Right kidney (tissue), 1 donor: ENCODE measurements at regions not wholly inside any gene's neighbourhood (a gene's known extent, or its start where the extent isn't known, plus 50 kb on each side); places are given as distances from the start of the nearest gene placed in this dataset.
"Not testable (repeated sequence)": the region's sequence is repeated elsewhere in the genome, so short reads cannot be mapped to it uniquely, and the experiment has no call there.

ENCODE experiments used
- DNase-seq: peaks from one replicate; pipeline ENCODE4 v3.0.0-alpha.2; 2016

DNA sequence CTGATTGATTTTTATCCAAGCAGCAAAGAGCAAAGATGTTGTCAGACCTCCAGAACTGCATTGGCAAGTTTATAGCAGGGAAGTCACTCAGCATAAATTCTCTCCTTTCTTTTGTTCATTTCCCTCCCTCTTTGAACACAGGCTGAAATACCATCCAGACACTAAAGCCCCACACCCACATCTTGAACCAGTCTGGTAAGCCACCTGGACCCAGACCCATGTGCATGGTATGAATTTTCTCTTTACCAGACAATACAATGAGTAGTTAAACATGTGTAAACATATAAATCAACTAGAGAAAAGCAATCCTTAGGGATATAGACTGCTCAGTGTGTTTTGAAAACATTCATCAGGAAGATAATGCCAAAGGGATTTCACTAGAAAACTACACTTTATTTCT lies 488.3 kb upstream of the FLRT2 start:
- no peak for DNase-seq

DNA sequence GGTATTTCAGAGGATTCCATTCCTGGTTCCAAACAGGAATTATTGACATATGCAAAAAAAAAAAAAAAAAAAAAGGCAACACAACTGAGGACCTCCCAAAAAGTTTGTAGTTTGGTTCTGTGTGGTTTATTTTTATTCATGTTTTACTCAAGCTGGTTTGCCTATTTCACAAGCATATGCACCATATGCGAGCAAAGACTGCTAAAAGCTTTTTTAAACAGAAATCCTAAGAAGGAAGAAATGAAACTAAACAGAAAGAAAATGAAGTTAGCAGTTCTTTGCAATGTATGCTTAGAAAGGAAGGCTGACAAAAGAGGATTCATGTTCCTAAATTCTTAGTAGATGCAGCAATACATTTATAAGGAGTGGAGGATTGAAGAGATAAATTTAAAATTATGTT lies 487.6 kb upstream of the FLRT2 start:
- DNase-seq = no peak

DNA sequence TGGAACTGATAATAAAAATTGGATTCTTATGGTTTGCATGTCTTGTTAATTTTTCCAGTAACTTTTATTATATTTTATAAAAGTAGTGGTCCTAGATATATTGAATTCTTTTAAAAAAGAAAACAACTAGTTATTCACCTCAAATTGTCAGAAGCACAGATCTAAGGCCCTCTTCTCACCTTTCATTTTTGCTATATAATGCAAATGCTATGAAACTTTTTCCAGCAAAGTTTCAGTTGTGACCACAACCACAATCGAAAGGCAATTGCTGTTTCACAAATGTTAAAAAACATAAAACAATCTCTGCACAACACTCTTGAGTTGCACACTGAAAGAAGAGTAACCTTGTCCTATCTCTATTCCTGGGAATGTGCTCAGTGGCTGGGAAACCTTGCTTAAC lies 479.8 kb upstream of the FLRT2 start:
- DNase-seq = no peak

DNA sequence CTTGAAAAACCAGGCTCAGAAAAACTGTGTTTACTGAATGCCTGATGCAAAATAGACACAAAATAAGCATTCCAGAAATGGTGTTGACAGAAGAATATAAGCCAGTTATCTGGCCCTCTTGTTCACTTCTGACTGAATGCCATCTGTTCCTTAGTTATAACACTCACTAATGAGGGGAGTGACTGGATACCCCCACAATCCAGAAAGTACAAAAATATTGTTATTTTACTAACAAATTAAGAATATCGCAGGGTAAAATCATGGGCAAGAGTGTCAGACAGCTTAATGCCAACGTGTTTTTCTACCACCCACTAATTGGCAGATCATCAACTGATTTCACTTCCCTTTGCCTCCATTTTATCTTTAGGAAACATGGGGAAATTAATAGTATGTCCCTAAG lies 477.3 kb upstream of the FLRT2 start:
- no peak for DNase-seq

DNA sequence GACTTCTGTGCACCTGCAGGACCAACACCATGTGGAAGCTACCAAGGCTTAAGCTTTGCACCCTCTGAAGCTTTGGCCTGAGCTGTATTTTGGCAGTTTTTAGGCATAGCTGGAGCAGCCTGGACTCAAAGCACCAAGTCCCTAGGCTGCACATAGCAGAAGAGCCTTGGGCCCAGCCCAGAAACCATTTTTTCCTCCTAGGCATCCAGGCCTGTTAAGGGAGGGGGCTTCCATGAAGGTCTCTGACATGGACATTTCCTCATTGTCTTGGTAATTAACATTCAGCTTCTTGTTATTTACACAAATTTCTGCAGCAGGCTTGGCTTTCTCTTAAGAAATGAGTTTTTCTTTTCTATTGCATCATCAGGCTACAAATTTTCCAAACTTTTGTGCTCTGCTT lies 475.8 kb upstream of the FLRT2 start:
- no peak for DNase-seq

DNA sequence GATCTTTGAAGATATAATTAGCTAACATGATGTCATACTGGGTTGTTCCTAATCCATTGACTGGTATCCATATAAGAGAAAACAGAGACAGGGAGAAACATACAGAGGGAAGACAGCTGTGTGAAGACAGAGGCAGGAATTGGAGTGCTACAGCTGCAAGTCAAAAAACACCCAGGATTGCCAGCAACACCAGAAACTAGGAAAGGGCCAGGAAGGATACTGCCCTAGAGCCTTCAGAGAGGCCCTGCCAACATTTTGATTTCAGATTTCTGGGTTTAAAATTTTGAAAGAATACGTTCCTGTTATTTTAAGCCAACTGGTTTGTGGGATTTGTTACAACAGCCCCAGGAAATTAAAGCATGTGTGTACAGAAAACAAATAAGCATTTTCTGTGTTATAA lies 473.7 kb upstream of the FLRT2 start:
- DNase-seq = no peak

DNA sequence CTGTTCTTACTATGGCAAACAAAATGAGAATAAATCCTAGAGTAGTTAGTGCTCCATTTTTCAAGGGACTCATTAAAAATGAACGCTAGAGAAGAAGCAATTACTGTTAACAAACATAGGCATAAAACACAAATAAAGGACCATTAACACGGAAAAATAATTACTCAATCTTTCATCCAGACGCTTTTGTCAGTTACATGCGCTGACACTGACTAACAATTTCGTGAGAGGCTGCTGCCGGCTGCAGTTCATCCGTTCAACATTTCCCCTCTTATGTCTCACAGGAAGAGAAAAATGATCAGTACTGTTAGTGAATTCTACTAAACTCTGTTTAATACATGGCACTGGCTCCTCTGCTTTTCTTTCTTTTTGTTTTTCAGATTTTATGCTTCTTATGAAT lies 472.7 kb upstream of the FLRT2 start:
- no peak for DNase-seq

DNA sequence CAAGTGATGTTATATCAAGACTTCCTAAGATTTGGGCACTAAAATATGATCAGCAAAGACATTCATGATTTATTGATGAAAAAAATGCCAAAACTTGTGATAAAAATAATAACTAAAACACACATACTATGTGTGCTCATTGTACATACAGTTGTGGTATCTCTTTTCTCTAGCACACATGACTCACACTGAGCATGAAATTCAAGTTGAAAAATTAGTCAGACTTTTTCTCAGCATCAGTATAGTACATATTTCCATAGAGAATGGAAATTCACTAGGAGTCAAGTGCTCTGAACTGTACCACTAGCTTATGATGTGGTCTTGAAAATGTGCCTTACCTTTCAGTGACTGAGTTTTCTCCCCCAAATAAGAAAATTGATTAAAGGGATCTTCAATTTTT lies 471.8 kb upstream of the FLRT2 start:
- no peak for DNase-seq

DNA sequence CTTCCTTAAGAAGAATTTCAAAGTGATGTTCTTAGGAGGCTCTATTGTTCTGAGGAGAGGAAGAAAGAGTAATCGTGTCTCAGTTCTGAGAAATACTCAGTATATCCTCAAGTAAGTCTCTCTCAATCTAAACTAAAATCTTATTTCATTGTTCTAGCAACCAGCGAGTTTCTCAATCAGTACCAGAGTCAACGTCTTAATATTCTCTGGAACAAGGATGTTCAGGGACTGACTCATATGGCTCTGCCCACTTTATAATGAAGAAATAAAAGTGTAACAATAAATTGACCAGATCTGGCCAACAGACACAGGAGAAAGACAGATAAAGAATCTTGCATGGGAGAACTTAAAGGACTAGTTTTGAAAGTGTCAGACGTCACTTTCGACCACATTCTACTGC lies 469.8 kb upstream of the FLRT2 start:
- DNase-seq = no peak

DNA sequence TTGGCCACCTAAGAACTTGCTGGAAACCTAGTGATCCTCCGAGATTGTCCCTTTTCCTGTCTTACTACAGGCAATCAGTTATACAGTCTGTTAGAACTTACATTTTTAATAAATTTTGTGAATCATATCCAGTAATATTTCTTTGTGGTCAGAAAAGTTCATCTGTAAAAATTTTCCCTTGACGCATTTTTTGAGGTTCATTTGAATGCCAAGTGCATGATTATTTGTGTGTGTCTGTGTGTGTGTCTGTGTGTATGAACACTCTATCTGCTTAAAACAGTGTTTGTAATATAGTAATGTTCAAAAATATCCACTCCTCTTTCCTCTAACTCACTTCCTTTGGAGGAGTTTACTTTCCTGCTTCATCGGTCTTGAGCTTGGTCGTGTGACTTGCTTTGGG lies 468.7 kb upstream of the FLRT2 start:
- no peak for DNase-seq

DNA sequence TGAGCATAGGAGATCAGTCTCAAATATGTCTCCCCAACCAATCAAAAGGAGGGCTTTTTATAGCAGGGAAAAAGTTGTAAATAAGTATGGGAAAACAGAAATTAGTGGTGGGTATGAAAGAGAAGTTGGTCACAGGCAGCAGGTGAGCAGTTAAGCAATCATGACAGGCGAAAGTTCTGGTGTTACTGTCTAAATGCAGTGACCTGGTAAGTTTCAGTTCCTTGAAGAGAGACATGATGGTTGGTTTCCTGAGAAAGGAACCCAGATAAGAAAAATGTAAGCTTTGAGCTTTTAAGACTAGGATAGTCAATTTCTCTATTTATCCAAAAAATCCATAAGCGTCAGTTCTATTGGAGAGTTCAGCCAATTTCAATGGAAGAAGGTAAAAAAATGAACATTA lies 466.2 kb upstream of the FLRT2 start:
- DNase-seq = no peak

DNA sequence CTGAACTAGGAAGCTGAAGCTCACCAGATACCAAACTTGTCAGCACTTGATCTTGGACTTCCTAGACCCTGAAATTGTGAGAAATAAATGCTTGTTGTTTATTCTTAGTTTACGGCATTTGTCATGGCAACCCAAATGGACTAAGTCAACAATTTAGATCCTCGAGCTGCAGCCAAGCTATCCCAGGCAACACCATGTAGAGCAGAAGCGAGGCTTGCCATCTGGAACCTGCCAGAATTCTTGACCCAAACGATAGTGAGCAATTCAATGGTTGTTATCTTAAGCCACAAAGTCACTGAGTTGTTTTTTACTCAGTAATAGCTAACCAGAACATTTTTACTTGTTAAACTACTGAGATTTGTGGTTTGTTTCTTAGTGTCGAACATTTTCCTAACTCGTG lies 458.5 kb upstream of the FLRT2 start:
- DNase-seq = no peak

DNA sequence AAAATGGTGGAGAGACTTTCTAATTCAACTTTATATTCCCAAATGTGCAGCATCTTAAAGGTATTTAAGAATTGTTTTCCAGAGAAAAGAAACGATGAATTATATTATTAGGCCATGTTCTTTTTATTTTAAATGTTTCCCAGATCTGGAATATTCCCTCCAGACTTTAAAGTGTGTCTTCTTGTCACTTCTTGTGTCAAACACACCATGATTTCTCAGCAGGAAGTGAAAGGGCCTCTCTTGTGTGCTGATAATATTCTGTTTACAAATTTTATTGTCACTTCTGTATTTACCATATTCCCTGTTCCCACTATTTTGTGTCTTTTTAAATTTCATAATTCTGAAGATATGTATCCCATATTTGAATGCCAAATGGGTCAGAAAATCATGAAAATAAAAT lies 455.0 kb upstream of the FLRT2 start:
- DNase-seq = no peak

DNA sequence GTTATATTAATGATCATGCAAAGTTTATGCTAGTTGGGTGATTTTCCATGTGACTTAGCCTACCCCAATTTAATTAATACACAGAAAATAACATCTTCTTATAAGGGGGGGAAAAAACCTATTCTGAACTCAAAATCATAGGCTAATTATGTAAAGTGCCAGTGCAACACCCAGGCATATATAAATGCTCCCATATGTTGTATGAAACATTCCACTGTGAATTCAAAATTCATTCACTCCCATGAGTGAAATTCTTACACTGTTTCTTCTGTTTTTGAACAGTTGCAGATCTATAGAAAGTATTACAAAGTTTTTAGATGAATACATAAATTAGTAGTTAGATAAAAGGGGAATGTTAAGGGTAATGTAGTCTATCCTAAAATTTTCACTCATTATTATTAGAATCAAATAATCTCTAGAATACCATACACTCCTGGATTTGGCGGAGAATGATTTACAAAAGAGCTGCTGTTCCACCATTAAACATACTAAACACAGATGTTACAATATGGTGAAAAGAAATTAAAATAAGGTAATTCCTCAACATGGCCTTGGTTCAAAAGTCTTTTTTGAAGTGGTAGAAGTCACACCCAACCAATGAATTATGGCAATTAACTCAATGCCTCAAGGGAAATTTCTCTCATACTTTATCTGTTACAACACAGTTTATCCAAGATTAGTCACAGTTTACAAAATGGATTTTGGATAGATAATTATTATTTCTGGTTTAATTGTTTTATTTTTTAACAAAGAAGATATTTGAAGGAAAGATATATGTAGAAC lies 454.1 kb upstream of the FLRT2 start:
- DNase-seq = no peak

DNA sequence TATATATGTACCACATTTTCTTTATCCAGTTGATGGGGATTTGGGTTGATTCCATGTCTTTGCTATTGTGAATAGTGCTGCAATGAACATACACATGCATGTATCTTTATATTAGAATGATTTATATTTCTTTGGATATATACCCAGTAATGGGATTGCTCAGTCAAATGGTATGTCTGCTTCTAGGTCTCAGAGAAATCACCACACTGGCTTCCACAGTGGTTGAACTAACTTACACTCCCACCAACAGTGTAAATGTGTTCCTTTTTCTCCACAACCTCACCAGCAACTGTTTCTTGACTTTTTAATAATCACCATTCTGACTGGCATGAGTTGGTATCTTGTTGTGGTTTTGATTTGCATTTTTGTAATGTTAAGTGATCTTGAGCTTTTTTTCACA lies 452.2 kb upstream of the FLRT2 start:
- not testable (repeated sequence) for DNase-seq

DNA sequence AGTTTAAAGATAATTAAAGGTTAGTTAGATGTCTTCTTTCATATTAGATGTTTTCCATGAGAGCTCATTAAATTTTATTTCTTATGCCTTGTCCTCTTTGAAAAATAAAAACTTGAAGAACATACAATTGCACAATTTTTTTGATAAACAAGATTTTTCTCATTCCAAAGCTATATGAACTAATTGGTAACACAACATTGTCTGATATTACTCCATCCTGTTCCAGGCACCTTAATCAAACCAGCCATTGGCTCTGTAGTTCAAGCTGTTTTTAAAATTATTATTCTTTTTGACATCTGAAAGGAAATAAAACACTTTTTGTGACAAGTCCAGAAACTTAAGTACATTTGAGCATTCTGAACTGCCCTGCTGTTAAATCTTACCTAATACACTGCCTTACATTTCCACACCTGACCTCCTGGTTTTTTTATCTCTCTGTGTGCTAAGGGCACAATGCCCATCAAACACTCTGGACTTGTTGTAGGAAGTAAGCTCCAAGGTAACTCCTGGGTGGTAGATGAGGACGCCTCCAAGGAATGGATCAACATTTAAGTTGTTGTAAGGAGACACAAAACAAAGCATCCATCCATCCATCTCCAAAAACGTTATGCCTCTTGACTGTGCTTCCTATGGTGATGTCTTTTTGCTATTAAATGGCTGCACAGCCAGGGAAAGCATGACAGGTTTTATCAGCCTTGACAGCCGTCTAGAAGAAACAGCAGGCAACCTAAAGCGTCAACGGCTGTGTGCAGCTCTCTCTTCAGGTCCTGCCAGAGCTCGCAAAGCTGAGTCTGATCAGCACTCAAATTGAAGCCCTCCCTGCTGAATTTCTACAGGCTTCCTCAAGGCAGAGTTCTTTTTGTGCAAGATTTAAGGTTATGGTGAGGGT lies 449.9 kb upstream of the FLRT2 start:
- DNase-seq = no peak

DNA sequence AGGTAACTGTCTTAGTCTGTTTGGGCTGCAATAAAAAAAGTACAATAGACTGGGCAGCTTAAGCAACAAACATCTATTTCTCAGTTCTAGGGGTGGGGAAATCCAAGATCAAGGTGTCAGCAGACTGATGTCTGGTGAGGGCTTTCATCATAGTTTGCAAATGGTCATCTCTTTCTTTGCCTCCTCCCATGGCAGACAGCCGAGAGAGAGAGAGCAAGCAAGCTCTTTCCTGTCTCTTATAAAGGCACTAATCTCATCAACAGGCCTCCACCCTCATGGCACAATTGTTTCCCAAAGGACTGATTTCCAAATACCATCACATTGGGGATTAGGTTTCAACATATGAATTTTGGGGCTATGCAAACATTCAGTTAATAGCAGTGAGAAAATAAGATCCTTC lies 445.6 kb upstream of the FLRT2 start:
- DNase-seq = no peak

DNA sequence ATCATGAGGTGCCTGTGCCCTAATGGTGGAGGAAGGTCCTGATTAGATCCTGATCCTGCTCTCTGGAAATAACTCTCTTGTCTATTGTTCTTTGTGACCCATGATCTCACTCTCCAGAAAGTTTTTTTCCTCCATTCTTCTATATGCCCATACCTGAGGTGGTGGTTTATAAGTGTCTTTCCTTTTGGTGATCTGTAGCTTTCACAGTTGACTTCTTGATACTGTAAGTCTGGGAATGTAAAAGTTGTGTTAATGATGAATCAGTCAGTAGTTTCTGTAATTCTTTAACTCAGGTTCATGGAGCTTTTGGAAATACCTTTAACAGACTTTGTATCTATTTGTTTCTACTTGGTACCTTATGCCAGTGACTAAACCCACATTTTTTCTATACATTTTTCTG lies 444.0 kb upstream of the FLRT2 start:
- DNase-seq = no peak

DNA sequence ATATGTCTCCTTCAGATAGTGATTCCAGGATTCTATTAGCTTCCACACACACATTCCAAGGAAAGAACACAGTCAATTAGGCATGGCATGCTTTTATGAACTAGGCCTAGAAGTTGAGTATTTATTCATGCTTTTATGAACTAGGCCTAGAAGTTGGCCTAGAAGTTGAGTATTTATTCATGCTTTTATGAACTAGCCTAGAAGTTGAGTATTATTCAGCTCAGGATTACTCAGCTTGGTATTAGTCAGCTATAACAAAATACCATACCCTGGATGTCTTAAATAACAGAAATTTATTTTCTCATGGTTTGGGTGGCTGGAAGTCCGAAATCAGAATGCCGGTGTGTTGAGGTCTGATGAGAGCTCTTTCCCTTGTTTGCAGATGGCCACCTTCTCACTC lies 442.7 kb upstream of the FLRT2 start:
- no peak for DNase-seq

DNA sequence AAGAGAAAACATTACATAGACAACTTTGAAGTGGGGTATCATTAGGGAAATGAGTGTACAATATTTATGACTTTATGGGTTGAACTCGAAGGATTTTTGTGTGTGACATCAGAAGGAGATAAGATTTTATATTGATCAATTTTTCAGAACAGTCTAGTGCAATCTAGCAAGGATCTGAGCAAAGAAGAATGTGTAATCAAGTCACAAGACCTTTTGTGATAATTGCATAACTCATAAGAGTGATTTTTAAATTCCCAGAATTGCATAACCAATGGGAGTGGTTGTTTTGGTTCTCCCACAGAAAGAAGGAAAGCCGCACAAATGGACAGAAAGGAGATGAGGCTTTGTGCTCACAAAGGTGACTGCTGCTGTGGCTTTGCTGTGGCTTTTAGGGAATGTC lies 441.8 kb upstream of the FLRT2 start:
- DNase-seq = no peak

DNA sequence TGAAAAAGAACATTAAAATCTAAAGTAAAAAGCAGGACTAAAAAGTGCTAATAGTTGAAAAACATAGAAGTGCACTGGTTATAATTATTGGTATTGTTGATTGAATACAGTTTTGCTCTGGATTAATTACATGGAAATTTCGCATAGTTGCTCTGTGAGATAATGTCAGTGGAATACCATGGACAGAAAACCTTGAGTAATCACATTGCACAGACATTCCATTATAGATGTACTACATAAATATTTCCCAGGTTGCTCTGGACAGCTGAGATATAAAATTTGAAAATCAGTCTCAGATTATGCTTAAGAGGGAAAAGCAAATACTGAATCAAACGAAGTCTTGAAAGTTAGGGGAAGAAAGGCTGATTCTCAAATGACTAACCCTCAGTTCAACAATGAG lies 439.3 kb upstream of the FLRT2 start:
- no peak for DNase-seq

DNA sequence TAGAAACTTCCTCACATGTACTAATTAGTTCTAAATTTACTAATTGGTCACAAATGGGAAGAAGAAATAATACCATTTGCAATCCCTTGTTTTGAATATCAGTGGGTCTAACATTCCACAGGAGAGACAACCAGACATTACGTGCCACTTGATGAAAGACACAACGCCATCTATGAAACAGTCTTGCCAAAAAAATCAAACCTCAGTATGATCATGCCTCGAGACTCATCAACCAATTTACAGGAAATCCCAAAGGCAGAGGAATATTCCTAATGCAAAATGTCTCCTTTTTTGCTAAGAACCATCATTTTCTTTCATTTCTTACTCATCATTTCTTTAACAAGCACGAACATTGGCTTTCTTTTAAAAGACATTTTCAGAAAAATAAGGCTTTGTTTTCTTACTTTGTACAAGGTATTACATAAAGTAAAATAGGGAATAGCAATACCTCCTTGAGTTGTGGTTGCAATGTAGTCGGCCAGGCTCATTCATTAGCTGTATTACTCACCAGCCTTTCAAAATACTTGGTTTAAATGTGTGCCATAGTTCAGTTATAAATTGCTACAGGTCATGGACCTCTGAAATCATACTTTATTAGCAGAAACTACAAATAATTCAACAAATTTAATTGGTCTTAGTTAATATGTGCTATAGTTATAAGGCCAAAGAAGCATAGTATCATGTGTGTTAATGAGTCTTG lies 436.2 kb upstream of the FLRT2 start:
- no peak for DNase-seq

DNA sequence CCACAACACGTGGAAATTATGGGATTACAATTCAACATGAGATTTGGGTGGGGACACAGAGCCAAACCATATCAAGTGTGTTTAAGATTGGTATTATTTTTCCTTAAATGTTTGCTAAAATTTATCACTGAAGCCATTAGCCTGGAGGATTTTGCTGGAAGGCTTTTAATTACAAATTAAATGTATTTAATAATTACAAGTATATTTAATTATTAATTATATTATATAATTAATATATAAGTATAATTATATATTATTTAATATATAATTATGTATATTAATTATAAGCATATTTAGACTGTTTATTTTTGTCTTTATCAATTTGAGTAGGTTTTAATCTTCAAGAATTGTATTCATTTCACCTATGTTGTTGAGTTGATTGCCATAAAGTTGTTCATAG lies 427.4 kb upstream of the FLRT2 start:
- no peak for DNase-seq
